H1 (cell line): ENCODE measurements at regions not wholly inside any gene's neighbourhood (a gene's known extent, or its start where the extent isn't known, plus 50 kb on each side); places are given as distances from the start of the nearest gene placed in this dataset.

Source experiments
- CTCF ChIA-PET: fragments of 300-600 bp; sonication (Branson Sonifier 250); formaldehyde crosslinking; loops from one replicate; lab custom pipeline; 2021; ENCODE audit not compliant: partially characterized antibody; lab: Charles Lee
- POLR2A ChIA-PET: fragments of 300-600 bp; sonication (Branson Sonifier 250); formaldehyde crosslinking; loops from one replicate; lab custom pipeline; 2021; ENCODE audit warnings: inconsistent platforms; ENCODE audit not compliant: partially characterized antibody; lab: Charles Lee
- DNase-seq, 2 experiments: peaks; one replicate each; pipeline versions ENCODE4 v3.0.0 to v3.0.0-alpha.2; 2010 to 2022; ENCODE audit warnings: low spot score in 2 of 2, low read depth in 1 of 2, mixed read lengths in 1 of 2
- FAIRE-seq: peaks from 2 replicates; lab custom pipeline; 2011; peaks lifted over from hg19 to GRCh38; lab: Jason Lieb, UNC
- H2AFZ ChIP-seq: 2 replicates; pipeline ENCODE4 v1.8.1; 2012; ENCODE audit warnings: low read length, inconsistent platforms
- H2AK5ac ChIP-seq: 2 replicates; pipeline ENCODE4 v1.6.1; 2013; ENCODE audit warnings: low read depth, low read length
- H2BK120ac ChIP-seq: replicated peaks from 2 replicates; pipeline ENCODE3; 2013; ENCODE audit warnings: low read depth, low read length, inconsistent platforms
- H2BK12ac ChIP-seq: 2 replicates; pipeline ENCODE4 v1.6.1; 2013; ENCODE audit warnings: low read depth, low read length
- H2BK15ac ChIP-seq: 2 replicates; pipeline ENCODE4 v1.6.1; 2013; ENCODE audit warnings: low read length
- H2BK20ac ChIP-seq: 2 replicates; pipeline ENCODE4 v1.6.1; 2013; ENCODE audit warnings: low read length
- H2BK5ac ChIP-seq: 2 replicates; pipeline ENCODE4 v1.6.1; 2013; ENCODE audit warnings: low read depth, low read length
- H3K14ac ChIP-seq: 2 replicates; pipeline ENCODE4 v1.6.1; 2013; ENCODE audit warnings: inconsistent platforms; ENCODE audit not compliant: insufficient read length
- H3K18ac ChIP-seq: 2 replicates; pipeline ENCODE4 v1.6.1; 2013; ENCODE audit warnings: low read length; ENCODE audit errors: extremely low read depth
- H3K23ac ChIP-seq: 2 replicates; pipeline ENCODE4 v1.6.1; 2013; ENCODE audit warnings: inconsistent platforms; ENCODE audit not compliant: insufficient read length
- H3K23me2 ChIP-seq: 2 replicates; pipeline ENCODE4 v1.6.1; 2013; ENCODE audit warnings: low read depth, low read length
- H3K27ac ChIP-seq: 2 replicates; pipeline ENCODE4 v1.6.1; 2011; ENCODE audit warnings: low read depth, low read length, inconsistent platforms
- H3K27me3 ChIP-seq, 4 experiments: replicated peaks in 1 of 4; 1 replicate in 1 of 4; 2 replicates in 3 of 4; pipeline versions ENCODE4 v1.6.1 to v1.8.1; 2011 to 2013; ENCODE audit warnings: low read length in 3 of 4, mild to moderate bottlenecking in 3 of 4, inconsistent platforms in 2 of 4, mixed read lengths in 2 of 4, moderate library complexity in 1 of 4; ENCODE audit not compliant: control insufficient read depth in 3 of 4, insufficient read depth in 3 of 4; ENCODE audit errors: extremely low read depth in 1 of 4
- H3K36me3 ChIP-seq, 4 experiments: 2 replicates each; pipeline versions ENCODE4 v1.6.1 to v1.8.1; 2011 to 2013; ENCODE audit warnings: mild to moderate bottlenecking in 4 of 4, low read length in 3 of 4, moderate library complexity in 2 of 4, control low read depth in 1 of 4, inconsistent platforms in 1 of 4; ENCODE audit not compliant: insufficient read depth in 4 of 4, control insufficient read depth in 2 of 4
- H3K4ac ChIP-seq: replicated peaks from 2 replicates; pipeline ENCODE3; 2013; ENCODE audit warnings: low read length, low read depth, mixed read lengths, inconsistent platforms; ENCODE audit not compliant: insufficient read length
- H3K4me1 ChIP-seq, 4 experiments: replicated peaks in 1 of 4; 1 replicate in 1 of 4; 2 replicates in 3 of 4; pipeline versions ENCODE4 v1.6.1 to v1.8.1; 2011 to 2013; ENCODE audit warnings: low read length in 3 of 4, inconsistent platforms in 2 of 4, mixed read lengths in 1 of 4; ENCODE audit not compliant: insufficient read depth in 4 of 4, control insufficient read depth in 3 of 4
- H3K4me2 ChIP-seq, 2 experiments: 2 replicates each; pipeline versions ENCODE4 v1.6.1 to v1.8.1; 2011 to 2013; ENCODE audit warnings: low read depth in 2 of 2, low read length in 2 of 2, control low read depth in 1 of 2, inconsistent platforms in 1 of 2, mild to moderate bottlenecking in 1 of 2; ENCODE audit not compliant: insufficient read depth in 1 of 2
- H3K4me3 ChIP-seq, 4 experiments: fragments of 200-600, 300-600 bp in 1 of 4; sonication (generic), shearing (Covaris generic), sonication (Bioruptor Twin) in 1 of 4; 2 replicates each; pipeline versions ENCODE4 v1.5.1 to v1.8.1; 2011 to 2016; ENCODE audit warnings: low read length in 4 of 4, low read depth in 3 of 4, control low read depth in 2 of 4, inconsistent platforms in 2 of 4, mild to moderate bottlenecking in 2 of 4, mixed read lengths in 1 of 4, moderate library complexity in 1 of 4; ENCODE audit not compliant: insufficient read depth in 2 of 4; ENCODE audit errors: extremely low read depth in 1 of 4
- H3K56ac ChIP-seq: replicated peaks from 2 replicates; pipeline ENCODE3; 2013; ENCODE audit warnings: low read depth, mild to moderate bottlenecking, mixed read lengths, low read length, inconsistent platforms; ENCODE audit not compliant: insufficient read length
- H3K79me1 ChIP-seq: 2 replicates; pipeline ENCODE4 v1.6.1; 2013; ENCODE audit warnings: low read depth, low read length, control low read depth
- H3K79me2 ChIP-seq, 2 experiments: 2 replicates each; pipeline versions ENCODE4 v1.6.1 to v1.8.1; 2012 to 2013; ENCODE audit warnings: low read length in 2 of 2, mild to moderate bottlenecking in 2 of 2, inconsistent platforms in 1 of 2; ENCODE audit not compliant: insufficient read depth in 2 of 2, control insufficient read depth in 1 of 2
- H3K9ac ChIP-seq, 4 experiments: replicated peaks in 1 of 4; 1 replicate in 1 of 4; 2 replicates in 3 of 4; pipeline versions ENCODE4 v1.6.1 to v1.8.1; 2011 to 2013; ENCODE audit warnings: low read depth in 3 of 4, low read length in 3 of 4, control low read depth in 2 of 4, mild to moderate bottlenecking in 2 of 4, moderate library complexity in 2 of 4, inconsistent platforms in 1 of 4; ENCODE audit errors: extremely low read depth in 1 of 4
- H3K9me3 ChIP-seq, 2 experiments: 2 replicates each; pipeline versions ENCODE4 v1.6.1 to v1.8.1; 2012 to 2013; ENCODE audit warnings: mild to moderate bottlenecking in 2 of 2, moderate library complexity in 2 of 2, control low read depth in 1 of 2, inconsistent platforms in 1 of 2, low read depth in 1 of 2, low read length in 1 of 2, mixed read lengths in 1 of 2; ENCODE audit not compliant: insufficient read depth in 2 of 2
- H4K20me1 ChIP-seq, 2 experiments: replicated peaks in 1 of 2; 2 replicates each; pipeline versions ENCODE3 to v1.8.1; 2011 to 2013; ENCODE audit warnings: inconsistent platforms in 2 of 2, low read length in 2 of 2, mild to moderate bottlenecking in 1 of 2; ENCODE audit not compliant: insufficient read depth in 2 of 2, control insufficient read depth in 1 of 2
- H4K5ac ChIP-seq: 2 replicates; pipeline ENCODE4 v1.6.1; 2013; ENCODE audit warnings: low read length, low read depth, mixed read lengths, inconsistent platforms; ENCODE audit not compliant: insufficient read length
- H4K8ac ChIP-seq: 2 replicates; pipeline ENCODE4 v1.8.0; 2013; ENCODE audit warnings: mild to moderate bottlenecking, moderate library complexity, low read length, inconsistent platforms; ENCODE audit not compliant: insufficient read depth; ENCODE audit errors: extremely low read depth
- H4K91ac ChIP-seq: replicated peaks from 2 replicates; pipeline ENCODE3; 2013; ENCODE audit warnings: low read length, mixed read lengths, inconsistent platforms; ENCODE audit not compliant: insufficient read length
- CBX8 ChIP-seq: fragments of 300-800, 300-1000 bp; sonication (generic); IDR thresholded peaks from 2 replicates; pipeline ENCODE4 v1.7.1; 2016; ENCODE audit warnings: low read depth, low read length, borderline replicate concordance
- CHD2 ChIP-seq: IDR thresholded peaks from 2 replicates; pipeline ENCODE4 v1.6.1; 2012; ENCODE audit warnings: low read length, improper control_type of control experiment
- EGR1 ChIP-seq: IDR thresholded peaks from 2 replicates; pipeline ENCODE4 v1.6.1; 2011; ENCODE audit warnings: low read depth, low read length, borderline replicate concordance
- EZH2 ChIP-seq: fragments of 200-600 bp; sonication (generic); IDR thresholded peaks from 2 replicates; pipeline ENCODE4 v1.7.1; 2012; ENCODE audit warnings: low read depth, mild to moderate bottlenecking, moderate library complexity, low read length, inconsistent platforms; ENCODE audit not compliant: severe bottlenecking
- FOSL1 ChIP-seq: IDR thresholded peaks from 2 replicates; pipeline ENCODE4 v1.6.1; 2011; ENCODE audit warnings: mild to moderate bottlenecking, low read depth, low read length, moderate library complexity; ENCODE audit not compliant: insufficient read depth
- HDAC6 ChIP-seq: IDR thresholded peaks from one replicate; pipeline ENCODE4 v1.7.1; 2012; ENCODE audit warnings: low read depth, mild to moderate bottlenecking, inconsistent platforms, low read length, moderate library complexity
- MAFK ChIP-seq: IDR thresholded peaks from 2 replicates; pipeline ENCODE4 v1.6.1; 2012; ENCODE audit warnings: low read depth, mild to moderate bottlenecking, improper control_type of control experiment, low read length
- RNF2 ChIP-seq: fragments of 200-900, 300-1000 bp; sonication (generic); IDR thresholded peaks from 2 replicates; pipeline ENCODE4 v1.7.1; 2016; ENCODE audit warnings: borderline replicate concordance, low read depth, mild to moderate bottlenecking, antibody characterized with exemption, low read length; ENCODE audit not compliant: poor library complexity, severe bottlenecking; ENCODE audit errors: missing control alignments
- WGBS, 2 experiments: shearing (Covaris generic) in 1 of 2; methylation state at CpG; one replicate each; pipeline versions ENCODE4 v1.1.6 to v1.1.7; 2013 to 2015; ENCODE audit warnings: low lambda C conversion rate in 2 of 2, mixed read lengths in 2 of 2, inconsistent platforms in 1 of 2, low coverage in 1 of 2, missing lambda C conversion rate in 1 of 2; ENCODE audit not compliant: insufficient replicate concordance in 2 of 2, insufficient coverage in 1 of 2, insufficient read length in 1 of 2; ENCODE audit errors: extremely low coverage in 1 of 2, missing lambda C conversion rate in 1 of 2; 5-methylcytosine and 5-hydroxymethylcytosine counted together

DNA sequence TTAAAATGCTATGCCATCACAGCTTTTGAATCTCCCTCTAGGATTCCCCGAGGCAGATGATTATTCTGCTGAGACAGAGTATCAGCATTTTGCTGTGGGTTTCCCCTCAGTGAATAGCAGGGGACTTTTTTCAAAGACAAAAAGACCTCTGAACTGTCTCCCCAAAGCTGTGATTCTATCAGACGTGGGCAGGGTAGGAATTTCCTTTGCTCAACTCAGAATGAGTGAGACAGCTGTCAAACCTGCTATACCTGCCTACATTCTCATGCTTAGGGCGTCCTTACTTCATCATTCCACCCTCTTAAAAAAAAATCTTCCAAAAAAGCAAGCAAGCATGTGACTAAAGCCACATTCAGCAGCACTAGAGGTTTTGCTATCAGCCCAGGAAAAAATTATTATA lies 147.6 kb upstream of the FAM83B start:
- Histone ChIP-seq H4K8ac (no peak overlapping the region), H4K5ac (no peak overlapping the region), H3K79me2 (no peaks in the 10 kb centered on the region), H3K14ac (no peak overlapping the region), H3K9me3 (no peaks in the 10 kb centered on the region), H4K91ac (no peak overlapping the region), H2AFZ (no peak overlapping the region), H3K4me2 (no peak overlapping the region), H2BK15ac (no peak overlapping the region), H4K20me1 (no peaks in the 10 kb centered on the region), H3K27ac (no peak overlapping the region), H3K4me3 (no peak overlapping the region), H3K36me3 (no peaks in the 10 kb centered on the region), H2BK20ac (no peak overlapping the region), H3K18ac (no peak overlapping the region), H2BK12ac (no peak overlapping the region), H2AK5ac (no peak overlapping the region), H3K23me2 (no peaks in the 10 kb centered on the region), H3K27me3 (no peaks in the 10 kb centered on the region), H2BK120ac (no peak overlapping the region), H2BK5ac (no peak overlapping the region), H3K9ac (no peak overlapping the region), H3K79me1 (no peaks in the 10 kb centered on the region), H3K4ac (no peak overlapping the region), H3K4me1 (0 out of 7 replicates have a peak, but pooled peaks cover 0 to 1% (median 0%) of the 10 kb centered on the region in 4 experiments), H3K23ac (no peak overlapping the region), H3K56ac (no peak overlapping the region)
- no peak for DNase-seq
- ChIA-PET CTCF (interaction anchor here (4.3 kb wide), 1 partner anchor 19 kb away, joined by 30 read pairs; no protein-coding TSS in a partner anchor), POLR2A (no interaction called here)
- 59% methylated on average over 3 of the region's 3 CpGs; no CpG with 5 or more reads in 1 of the 2 experiments for WGBS, 2 experiments
- peak; percentile 36 for FAIRE-seq
- TF ChIP-seq CHD2 (no peak), EGR1 (no peak), HDAC6 (no peak), MAFK (no peak), FOSL1 (no peak), CBX8 (no peak), EZH2 (no peak), RNF2 (no peak)
